GM12875 (cell line): ENCODE measurements at regions not wholly inside any gene's neighbourhood (a gene's known extent, or its start where the extent isn't known, plus 50 kb on each side); places are given as distances from the start of the nearest gene placed in this dataset.

ENCODE experiments used
- H3K4me3 ChIP-seq: one replicate; pipeline ENCODE4 v1.5.1; 2011; ENCODE audit warnings: low read depth, low read length, control low read depth
- TF ChIP-seq, protein P1 (sequence below): IDR thresholded peaks from 2 replicates; pipeline ENCODE4 v1.5.1; 2011; ENCODE audit warnings: low read depth, mild to moderate bottlenecking, control low read depth, inconsistent platforms, low read length, moderate library complexity, borderline replicate concordance; ENCODE audit not compliant: insufficient read depth

DNA sequence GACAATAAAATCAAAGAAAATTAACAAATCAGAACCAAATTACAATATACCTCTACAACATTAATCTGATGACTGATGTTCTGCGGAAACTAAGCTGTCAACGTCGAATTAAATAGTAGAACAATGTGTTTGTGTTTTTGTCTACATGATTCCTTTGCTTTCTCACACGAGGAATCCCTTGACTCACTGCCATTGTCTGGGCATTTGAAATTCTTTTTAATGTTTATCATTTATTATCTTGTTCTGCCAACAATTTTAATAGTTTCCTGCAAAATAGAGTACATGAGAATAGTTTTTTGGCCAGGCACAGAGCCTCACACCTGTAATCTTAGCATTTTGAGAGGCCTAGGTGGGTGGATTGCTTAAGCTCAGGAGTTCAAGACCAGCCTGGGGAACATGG lies 76.6 kb upstream of the KRAS start:
- H3K4me3 ChIP-seq, result no peak overlapping the region
- TF ChIP-seq, protein P1, sequence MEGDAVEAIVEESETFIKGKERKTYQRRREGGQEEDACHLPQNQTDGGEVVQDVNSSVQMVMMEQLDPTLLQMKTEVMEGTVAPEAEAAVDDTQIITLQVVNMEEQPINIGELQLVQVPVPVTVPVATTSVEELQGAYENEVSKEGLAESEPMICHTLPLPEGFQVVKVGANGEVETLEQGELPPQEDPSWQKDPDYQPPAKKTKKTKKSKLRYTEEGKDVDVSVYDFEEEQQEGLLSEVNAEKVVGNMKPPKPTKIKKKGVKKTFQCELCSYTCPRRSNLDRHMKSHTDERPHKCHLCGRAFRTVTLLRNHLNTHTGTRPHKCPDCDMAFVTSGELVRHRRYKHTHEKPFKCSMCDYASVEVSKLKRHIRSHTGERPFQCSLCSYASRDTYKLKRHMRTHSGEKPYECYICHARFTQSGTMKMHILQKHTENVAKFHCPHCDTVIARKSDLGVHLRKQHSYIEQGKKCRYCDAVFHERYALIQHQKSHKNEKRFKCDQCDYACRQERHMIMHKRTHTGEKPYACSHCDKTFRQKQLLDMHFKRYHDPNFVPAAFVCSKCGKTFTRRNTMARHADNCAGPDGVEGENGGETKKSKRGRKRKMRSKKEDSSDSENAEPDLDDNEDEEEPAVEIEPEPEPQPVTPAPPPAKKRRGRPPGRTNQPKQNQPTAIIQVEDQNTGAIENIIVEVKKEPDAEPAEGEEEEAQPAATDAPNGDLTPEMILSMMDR, result no peak

DNA sequence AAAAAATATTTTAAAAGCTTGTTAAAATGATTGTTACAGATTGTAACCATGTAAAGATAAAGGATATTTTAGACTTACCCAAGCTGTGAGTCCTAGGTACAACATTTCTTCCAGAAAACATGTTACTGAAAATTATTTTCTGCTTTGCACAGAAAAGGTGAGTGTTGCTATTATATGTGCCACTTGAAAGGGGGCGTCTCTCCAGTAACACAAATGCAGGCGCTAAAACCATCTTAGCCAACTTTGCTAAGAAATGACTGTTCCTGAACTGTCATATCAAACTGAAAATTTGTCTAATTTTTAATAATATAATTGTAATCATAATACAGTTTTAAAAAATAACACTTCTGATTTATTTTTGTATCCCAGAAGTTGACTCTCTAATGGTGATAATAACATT lies 75.6 kb upstream of the KRAS start:
- H3K4me3 ChIP-seq, result no peak overlapping the region
- TF ChIP-seq, protein P1, result no peak

DNA sequence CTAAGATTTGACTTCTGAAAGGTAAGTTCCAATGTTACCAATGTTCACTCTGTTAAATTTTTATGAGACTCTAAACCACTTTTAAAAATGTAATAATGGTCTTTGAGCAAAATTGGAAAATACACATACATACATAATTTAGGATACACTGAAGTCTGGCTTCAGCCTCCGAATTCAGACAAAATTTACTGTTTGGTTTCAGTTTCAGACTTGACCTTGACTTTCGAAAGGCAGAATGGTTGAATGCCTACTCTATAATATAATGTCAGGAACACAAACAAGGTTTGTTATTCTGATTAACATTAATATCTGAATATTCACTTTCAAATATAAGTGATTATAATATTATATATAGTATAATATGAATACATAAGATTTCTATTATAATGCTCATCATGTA lies 74.1 kb upstream of the KRAS start:
- TF ChIP-seq, protein P1, result no peak
- H3K4me3 ChIP-seq, result no peak overlapping the region

DNA sequence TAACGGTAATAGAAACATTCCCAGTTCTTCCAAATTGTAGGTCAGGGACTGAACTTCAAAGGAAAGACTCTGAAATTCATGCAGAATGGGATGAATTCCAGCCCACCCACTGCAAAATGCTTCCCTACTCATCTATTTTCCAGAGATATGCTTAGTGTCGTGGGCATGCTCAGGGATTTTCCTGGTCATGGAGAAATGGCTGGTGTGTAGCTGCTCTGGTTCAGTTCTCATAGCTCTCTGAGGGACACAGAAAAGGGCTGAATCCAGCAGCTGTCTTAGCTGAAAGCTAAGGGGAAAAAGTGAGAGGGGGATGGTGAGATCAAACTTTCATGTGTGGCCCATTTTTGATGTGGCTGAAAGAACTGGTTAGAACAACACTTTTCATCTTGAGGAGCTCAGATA lies 72.9 kb upstream of the KRAS start:
- no peak overlapping the region for H3K4me3 ChIP-seq
- TF ChIP-seq, protein P1, result no peak

DNA sequence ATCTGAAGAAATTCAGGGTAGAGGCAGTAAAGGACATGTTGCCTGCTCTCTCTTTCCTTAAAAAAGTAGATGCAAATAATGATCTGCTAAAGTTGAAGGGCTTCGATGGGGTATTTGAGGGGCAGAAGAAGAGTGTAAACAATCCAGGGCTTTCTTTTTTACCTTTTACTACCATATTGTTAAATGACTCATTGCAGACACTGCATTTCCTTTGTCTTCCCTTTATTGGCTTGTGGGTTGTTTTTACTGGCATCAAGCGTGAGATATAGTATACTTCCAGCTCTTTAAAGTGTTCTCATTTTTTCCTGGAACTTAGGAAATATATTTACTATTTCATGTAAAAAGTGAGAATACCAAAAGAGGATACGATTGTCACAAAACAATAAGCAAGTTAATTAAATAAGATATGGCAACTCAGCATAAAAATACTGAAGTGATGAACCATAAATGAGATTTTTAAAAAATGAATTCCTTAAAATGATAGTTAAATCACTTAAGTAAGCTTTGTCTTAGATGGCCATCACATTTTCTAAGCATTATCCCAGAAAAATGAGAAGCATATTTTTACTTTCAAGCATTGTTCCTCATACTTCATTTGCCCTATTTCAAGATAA lies 72.3 kb upstream of the KRAS start:
- TF ChIP-seq, protein P1, result no peak
- H3K4me3 ChIP-seq, result no peak overlapping the region

DNA sequence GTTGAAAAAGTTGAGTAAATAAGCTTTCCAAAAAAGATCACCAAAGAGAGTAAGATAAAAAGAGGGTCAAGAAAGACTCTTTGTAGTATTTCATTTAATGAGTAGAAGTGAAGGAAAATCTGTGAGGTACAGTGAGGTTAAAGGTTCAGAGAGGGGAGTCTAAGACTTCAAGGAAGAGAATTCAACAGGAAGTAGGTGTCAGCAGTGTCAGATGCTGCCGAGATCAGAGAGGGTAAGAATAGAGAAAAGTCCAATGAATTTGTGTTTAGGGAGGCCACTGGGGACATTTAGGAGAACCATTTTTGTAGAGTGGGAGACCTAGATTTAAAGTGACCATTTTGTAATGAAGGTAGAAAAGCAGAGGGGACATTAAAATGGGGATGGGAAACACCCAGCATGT lies 71.6 kb upstream of the KRAS start:
- no peak overlapping the region for H3K4me3 ChIP-seq
- TF ChIP-seq, protein P1, result no peak

DNA sequence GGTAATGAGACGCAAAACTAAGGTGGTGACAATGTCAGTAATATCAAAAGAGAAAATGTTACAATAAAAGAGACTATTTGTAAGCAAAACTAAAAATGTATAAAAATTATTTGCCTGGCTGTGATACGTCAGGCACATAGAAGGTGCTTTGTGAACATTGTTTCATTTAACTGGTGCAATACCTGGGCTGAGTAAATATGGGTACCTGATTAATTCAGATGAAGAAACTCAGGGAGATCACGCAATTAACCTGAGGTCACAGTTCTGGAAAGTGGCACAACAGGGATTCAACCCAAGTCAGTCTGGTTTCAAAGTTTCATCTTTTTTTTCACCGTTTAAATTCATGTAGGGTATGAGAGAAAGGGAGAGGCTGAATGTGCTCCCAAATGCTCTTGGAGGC lies 71.0 kb upstream of the KRAS start:
- TF ChIP-seq, protein P1, result no peak
- H3K4me3 ChIP-seq, result no peak overlapping the region
